Breast epithelium (tissue), 4 donors: ENCODE measurements at regions not wholly inside any gene's neighbourhood (a gene's known extent, or its start where the extent isn't known, plus 50 kb on each side); places are given as distances from the start of the nearest gene placed in this dataset.

Experiments
- DNase-seq, 2 donors: peaks; one replicate each; pipeline ENCODE4 v3.0.0-alpha.2; 2019; ENCODE audit warnings: low spot score in 2 of 2
- H3K27ac ChIP-seq, 2 donors: fragments of 200-600 bp; sonication (generic) in 1 of 2; one replicate each; pipeline ENCODE4 v1.5.1; 2016 to 2019; ENCODE audit warnings: mild to moderate bottlenecking in 1 of 2
- H3K27me3 ChIP-seq, 2 donors: fragments of 200-600 bp; sonication (generic) in 1 of 2; one replicate each; pipeline versions ENCODE4 v1.5.1 to v1.6.0; 2017 to 2019; ENCODE audit warnings: control low read depth in 1 of 2, mild to moderate bottlenecking in 1 of 2
- H3K36me3 ChIP-seq: fragments of 200-600 bp; one replicate; pipeline ENCODE4 v1.5.1; 2019
- H3K4me1 ChIP-seq, 2 donors: fragments of 200-600 bp; sonication (generic); one replicate each; pipeline ENCODE4 v1.5.1; 2016 to 2019; ENCODE audit warnings: control low read depth in 1 of 2
- H3K4me3 ChIP-seq, 3 donors: fragments of 200-600 bp; sonication (generic); 1 replicate in 2 of 3; 2 replicates in 1 of 3; pipeline ENCODE4 v1.5.1; 2016 to 2019; ENCODE audit warnings: mild to moderate bottlenecking in 3 of 3, moderate library complexity in 2 of 3
- H3K9me3 ChIP-seq, 2 donors: fragments of 200-600 bp; sonication (generic) in 1 of 2; one replicate each; pipeline ENCODE4 v1.5.1; 2016 to 2019; ENCODE audit warnings: control low read depth in 1 of 2
- CTCF ChIP-seq, 3 donors: fragments of 450-650 bp; IDR thresholded peaks; one replicate each; pipeline ENCODE4 v1.5.1; 2016 to 2017; ENCODE audit warnings: antibody characterized with exemption in 3 of 3, mild to moderate bottlenecking in 3 of 3, moderate library complexity in 3 of 3
- POLR2A ChIP-seq: fragments of 450-650 bp; IDR thresholded peaks from one replicate; pipeline ENCODE4 v1.6.1; 2016; ENCODE audit warnings: antibody characterized with exemption, mild to moderate bottlenecking, moderate library complexity
- POLR2AphosphoS5 ChIP-seq, 3 donors: sonication (generic); formaldehyde crosslinking; IDR thresholded peaks; one replicate each; pipeline ENCODE4 v1.6.1; 2017; ENCODE audit warnings: antibody characterized with exemption in 3 of 3
- intact Hi-C: fragments of 100-400 bp; cut with DNase I; formaldehyde crosslinking; loops from one replicate; pipeline ENCODE4 v1.15.1; 2023; ENCODE audit warnings: low total_unique reads

DNA sequence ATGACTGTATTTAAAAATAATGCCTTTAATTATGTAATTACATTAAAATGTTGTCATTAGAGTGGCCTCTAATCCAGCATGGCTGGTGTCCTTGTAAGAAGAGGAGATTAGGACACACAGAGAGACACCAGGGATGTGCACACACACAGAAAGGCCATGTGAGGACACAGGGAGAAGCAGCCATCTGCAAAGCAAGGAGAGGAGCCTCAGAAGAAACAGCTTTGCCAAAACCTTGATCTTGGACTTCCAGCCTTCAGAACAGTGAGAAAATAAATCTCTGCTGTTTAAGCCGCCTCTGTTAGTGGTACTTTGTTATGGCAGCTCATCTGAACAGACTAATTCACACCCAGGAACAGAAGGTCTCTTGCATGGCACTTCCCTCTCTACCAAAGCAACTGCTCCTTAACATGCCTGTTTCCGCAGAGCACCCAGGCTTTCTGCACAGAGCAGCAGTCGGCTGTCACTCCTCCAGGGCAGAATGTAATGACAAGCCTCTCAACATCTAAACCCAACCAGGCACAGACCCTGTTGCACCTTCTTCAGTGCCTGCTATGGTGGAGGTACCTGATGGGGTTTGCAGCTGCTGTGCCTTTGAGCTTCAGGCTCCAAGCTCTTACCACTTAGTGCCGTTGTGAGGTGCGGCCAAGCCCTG lies 377.7 kb downstream of the TDRD15 start:
- no peaks in the 10 kb centered on the region for H3K27me3 ChIP-seq
- H3K4me1 ChIP-seq: no peaks in the 10 kb centered on the region
- intact Hi-C loops: no loop called here
- no peak overlapping the region for H3K27ac ChIP-seq
- TF ChIP-seq POLR2A (no peak), POLR2AphosphoS5 (IDR thresholded peaks at IDR 0.05) (no peak), CTCF (IDR thresholded peaks at IDR 0.05) (no peak)
- H3K36me3 ChIP-seq: no peaks in the 10 kb centered on the region
- H3K9me3 ChIP-seq: no peaks in the 10 kb centered on the region
- no peak overlapping the region for H3K4me3 ChIP-seq
- no peak for DNase-seq

DNA sequence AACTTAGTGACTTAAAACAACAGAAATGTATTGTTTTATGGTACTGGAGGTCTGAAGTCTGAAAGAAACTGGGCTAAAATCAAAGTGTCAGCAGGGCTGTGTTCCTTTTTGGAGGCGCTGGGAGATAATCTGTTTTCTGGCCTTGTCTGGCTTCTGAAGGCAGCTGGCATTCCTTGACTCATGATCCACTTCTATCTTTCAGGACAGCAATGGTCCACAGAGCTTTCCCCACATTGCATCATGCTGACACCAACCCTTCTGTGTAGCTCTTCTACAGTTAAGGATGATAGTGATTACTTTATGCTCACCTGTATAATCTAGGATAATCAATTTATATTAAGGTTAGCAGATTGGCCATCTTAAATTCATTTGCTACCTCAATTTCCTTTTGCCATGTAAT lies 392.1 kb downstream of the TDRD15 start:
- H3K27ac ChIP-seq: no peak overlapping the region
- H3K9me3 ChIP-seq: no peaks in the 10 kb centered on the region
- H3K4me3 ChIP-seq: no peak overlapping the region
- DNase-seq: no peak
- TF ChIP-seq CTCF (IDR thresholded peaks at IDR 0.05): no peak
- TF ChIP-seq POLR2A: no peak
- no peak for TF ChIP-seq POLR2AphosphoS5 (IDR thresholded peaks at IDR 0.05)
- H3K4me1 ChIP-seq: no peaks in the 10 kb centered on the region
- intact Hi-C loops: no loop called here
- H3K36me3 ChIP-seq: no peaks in the 10 kb centered on the region
- no peaks in the 10 kb centered on the region for H3K27me3 ChIP-seq

DNA sequence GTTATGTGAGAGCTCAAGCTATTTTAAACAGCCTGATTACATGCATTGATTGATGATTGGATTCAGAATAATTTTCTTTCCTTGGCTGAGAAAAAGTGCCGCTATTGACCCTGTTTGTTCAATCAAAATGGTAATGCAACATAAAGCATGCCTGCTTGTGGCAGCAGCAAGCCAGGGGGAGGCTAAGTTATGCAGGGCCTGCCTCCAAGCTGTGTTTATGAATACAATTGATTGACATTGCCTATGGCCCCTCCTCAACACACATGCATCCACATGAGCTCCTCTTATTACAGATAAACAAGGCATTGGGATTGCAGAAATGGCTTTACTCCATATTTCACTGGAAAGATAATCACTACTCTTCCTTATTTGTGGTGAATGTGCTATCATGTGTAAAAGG lies 395.6 kb downstream of the TDRD15 start:
- no peaks in the 10 kb centered on the region for H3K27me3 ChIP-seq
- no peak overlapping the region for H3K4me3 ChIP-seq
- H3K4me1 ChIP-seq: no peaks in the 10 kb centered on the region
- intact Hi-C loops: no loop called here
- no peaks in the 10 kb centered on the region for H3K36me3 ChIP-seq
- no peaks in the 10 kb centered on the region for H3K9me3 ChIP-seq
- DNase-seq: no peak
- H3K27ac ChIP-seq: no peak overlapping the region
- TF ChIP-seq POLR2A: no peak
- TF ChIP-seq POLR2AphosphoS5 (IDR thresholded peaks at IDR 0.05): no peak
- TF ChIP-seq CTCF (IDR thresholded peaks at IDR 0.05): no peak

DNA sequence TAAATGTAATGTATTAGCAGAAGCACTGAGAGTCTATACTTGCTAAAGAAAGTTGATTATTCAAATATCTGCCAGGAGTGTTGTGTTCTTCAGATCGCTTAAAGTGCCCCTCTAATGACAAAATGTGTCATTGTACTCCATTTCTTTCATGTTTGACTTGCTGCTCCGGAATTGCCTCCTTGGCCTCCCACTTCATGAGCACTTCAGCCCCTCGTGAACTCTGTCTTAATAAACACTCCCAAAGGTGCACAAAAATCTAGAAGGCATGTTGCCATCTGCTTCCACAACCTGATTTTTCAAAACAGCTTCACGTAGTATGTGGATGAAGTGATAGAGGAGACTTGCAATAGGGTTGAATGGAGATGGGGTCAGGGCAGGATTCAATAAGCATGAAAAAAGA lies 396.1 kb downstream of the TDRD15 start:
- Histone ChIP-seq H3K4me3 (no peak overlapping the region), H3K36me3 (no peaks in the 10 kb centered on the region), H3K27me3 (no peaks in the 10 kb centered on the region), H3K4me1 (no peaks in the 10 kb centered on the region), H3K27ac (no peak overlapping the region), H3K9me3 (no peaks in the 10 kb centered on the region)
- intact Hi-C loops: no loop called here
- no peak for TF ChIP-seq CTCF (IDR thresholded peaks at IDR 0.05)
- TF ChIP-seq POLR2A: no peak
- no peak for TF ChIP-seq POLR2AphosphoS5 (IDR thresholded peaks at IDR 0.05)
- no peak for DNase-seq

DNA sequence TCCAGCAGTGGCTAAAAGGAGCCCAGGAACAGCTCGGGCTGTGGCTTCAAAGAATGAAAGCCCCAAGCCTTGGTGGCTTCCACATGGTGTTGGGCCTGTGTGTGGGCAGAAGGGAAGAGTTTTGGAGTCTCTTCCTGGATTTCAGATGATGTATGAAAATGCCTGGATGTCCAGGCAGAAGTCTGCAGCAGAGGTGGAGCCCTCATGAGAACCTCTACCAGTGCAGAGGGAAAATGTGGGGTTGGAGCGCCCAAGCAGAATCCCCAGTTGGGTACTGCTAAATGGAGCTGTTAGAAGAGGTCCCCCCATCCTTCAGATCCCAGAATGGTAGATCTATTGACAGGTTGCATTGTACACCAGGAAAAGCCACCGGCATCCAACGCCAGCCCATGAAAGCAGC lies 412.1 kb downstream of the TDRD15 start:
- Histone ChIP-seq H3K27ac (no peak overlapping the region), H3K4me1 (no peaks in the 10 kb centered on the region), H3K4me3 (no peak overlapping the region), H3K27me3 (no peaks in the 10 kb centered on the region), H3K9me3 (peaks cover 19 to 37% of the 10 kb centered on the region in 2 donors), H3K36me3 (no peaks in the 10 kb centered on the region)
- intact Hi-C loops: no loop called here
- TF ChIP-seq POLR2AphosphoS5 (IDR thresholded peaks at IDR 0.05): no peak
- no peak for TF ChIP-seq POLR2A
- no peak for TF ChIP-seq CTCF (IDR thresholded peaks at IDR 0.05)
- DNase-seq: no peak
